HG03565 (cell line): ENCODE measurements at regions not wholly inside any gene's neighbourhood (a gene's known extent, or its start where the extent isn't known, plus 50 kb on each side); places are given as distances from the start of the nearest gene placed in this dataset.
"Not testable (repeated sequence)": the region's sequence is repeated elsewhere in the genome, so short reads cannot be mapped to it uniquely, and the experiment has no call there.

Experiments
- ATAC-seq: cut with Tn5 transposase; IDR thresholded peaks from one replicate; pipeline ENCODE4 v1.9.1; 2021; ENCODE audit warnings: mild to moderate bottlenecking, moderate library complexity; ENCODE audit not compliant: unreplicated experiment

- no peak for ATAC-seq
Measured at GRCh38 chr15:100766243-100767000, 113.2 kb upstream of the ALDH1A3 start.

- ATAC-seq, result no peak
Measured at GRCh38 chr15:100767001-100767825, 112.4 kb upstream of the ALDH1A3 start.

GRCh38 chr15:100768501-100768931 lies 111.1 kb upstream of the ALDH1A3 start:
- ATAC-seq, result no peak

- ATAC-seq, result no peak
Measured at GRCh38 chr15:100769043-100769974, 110.3 kb upstream of the ALDH1A3 start.

- no peak for ATAC-seq
Measured at GRCh38 chr15:100769975-100770340, 109.7 kb upstream of the ALDH1A3 start.

DNA sequence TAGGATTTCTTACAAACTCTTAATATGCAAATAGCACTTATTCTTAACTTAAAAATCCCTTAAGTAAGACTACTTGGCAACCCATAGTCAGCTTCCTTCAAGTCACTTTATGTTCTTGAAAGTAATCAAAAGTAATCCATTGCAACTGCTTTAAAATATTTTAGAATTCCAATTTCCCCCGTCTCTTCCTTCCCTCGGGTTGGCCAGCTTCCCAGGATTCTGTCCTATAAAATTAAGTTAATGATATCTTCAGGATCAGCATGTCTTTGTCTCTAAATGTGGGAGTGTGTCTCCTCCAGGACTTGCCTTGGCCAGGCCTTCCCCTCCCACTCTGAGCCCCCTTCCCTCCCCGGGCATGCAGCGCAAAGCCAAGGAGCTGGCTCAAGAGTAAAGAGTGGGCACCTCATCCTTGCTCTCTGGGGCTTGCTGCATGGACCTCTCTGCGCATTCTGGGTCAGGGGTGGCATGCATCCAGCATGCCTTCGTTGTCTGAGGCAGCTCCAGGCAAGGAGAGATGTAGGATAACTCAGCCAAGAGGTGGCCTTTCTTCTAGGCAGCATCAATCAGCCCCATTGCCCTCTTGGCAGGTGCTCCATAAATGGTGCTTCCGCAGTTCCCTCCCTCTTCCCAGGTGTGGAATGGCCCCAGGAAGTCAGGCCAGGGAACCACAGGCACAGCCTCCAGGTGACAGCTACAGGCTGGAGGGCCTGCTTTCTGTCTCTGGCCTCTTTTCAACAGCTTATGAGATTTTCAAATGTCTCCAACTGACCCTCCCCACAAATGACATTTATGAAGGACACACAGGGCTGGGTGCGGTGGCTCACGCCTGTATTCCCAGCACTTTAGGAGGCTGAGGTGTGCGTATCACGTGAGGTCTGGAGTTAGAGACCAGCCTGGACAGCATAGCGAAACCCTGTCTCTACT lies 108.7 kb upstream of the ALDH1A3 start:
- ATAC-seq, result no peak

DNA sequence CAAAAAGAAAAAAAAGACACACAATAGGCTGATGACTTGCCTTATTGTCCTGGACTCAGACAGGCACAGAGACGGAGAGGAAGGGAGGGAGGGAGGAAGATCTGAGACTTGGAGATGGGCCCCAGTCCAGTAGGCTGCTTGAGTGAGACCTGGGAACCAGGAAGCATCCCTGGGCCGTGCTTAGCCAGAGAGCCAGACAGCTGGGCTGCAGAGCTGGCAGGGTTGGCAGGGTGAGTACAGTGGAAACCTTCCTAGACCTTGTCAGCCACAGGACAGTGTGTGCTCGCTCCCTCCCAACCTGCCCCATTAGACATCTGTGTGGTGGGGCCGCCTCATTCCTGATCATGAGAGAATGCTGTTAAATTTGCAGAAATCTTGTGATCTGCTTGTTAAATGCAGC lies 107.9 kb upstream of the ALDH1A3 start:
- no peak for ATAC-seq

- ATAC-seq, result no peak
Measured at GRCh38 chr15:100772478-100772877, 107.2 kb upstream of the ALDH1A3 start.

GRCh38 chr15:100772892-100773520 lies 106.6 kb upstream of the ALDH1A3 start:
- no peak for ATAC-seq

- not testable (repeated sequence) for ATAC-seq
Measured at GRCh38 chr15:100774044-100774443, 105.6 kb upstream of the ALDH1A3 start.

GRCh38 chr15:100775581-100776185 lies 103.9 kb upstream of the ALDH1A3 start:
- ATAC-seq, result no peak

- no peak for ATAC-seq
Measured at GRCh38 chr15:100777821-100778220, 101.8 kb upstream of the ALDH1A3 start.

DNA sequence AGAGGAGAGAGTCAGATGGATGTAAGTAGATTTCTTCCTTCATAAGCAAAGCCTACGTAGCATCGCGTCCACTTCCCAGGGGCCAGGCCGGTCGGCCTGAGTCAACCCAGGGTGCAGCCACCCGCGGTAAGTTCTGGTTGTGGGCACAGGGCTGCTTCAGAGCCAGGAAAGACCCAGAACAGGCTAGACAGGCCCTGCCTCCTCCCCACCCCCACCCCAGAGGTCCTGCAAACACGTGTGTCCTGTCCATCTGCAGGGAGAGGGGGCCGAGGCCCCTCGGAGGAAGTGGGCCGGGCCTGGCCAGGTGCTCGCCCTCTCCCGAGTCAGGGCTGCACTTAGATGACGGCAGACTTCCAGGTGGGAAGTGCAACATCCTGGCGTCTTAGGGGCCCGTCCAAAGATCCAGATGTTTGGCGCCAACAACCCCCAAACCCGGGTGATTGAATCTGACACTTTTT lies 100.8 kb upstream of the ALDH1A3 start:
- ATAC-seq, result no peak

DNA sequence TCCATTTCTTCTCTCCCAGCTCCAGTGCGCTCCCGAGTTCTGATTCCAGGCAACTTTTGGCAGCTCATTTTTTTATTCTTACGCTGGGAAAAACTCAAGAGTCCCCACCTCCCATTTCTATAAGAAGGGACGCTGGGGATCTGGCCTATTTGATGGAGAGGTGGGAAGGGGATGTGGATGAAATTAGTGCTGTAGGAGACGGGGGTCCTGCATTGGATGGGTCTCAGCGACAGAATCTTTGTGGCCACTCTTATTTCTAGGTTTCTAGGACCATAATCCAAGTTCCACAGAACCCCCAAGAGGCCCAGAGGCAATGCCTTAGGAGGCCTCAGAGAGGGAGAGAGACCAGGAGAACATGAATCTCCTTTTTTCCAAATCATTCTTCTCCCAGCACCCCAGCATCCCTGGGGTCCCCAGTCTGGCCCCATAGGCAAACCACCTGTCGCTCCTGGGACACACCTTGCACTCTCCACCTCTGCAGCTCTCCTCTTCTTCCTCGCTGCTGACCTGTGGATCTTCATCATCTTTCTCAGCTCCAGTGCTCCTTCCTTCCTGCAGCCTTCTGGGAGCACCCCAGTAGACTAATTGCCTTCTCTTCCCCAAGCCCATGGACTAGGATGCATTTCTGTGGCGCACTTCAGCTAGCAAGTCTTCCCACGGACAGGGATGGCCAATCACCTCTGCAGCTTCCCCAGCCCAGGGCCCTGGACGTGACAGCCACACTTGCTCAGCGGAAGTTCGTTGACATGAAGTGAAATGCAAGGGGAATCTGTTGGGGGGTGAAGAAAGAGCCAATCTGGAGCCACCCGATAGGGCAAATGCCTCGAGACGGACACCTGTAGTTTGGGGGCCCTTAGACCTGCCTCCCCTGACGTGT lies 100.1 kb upstream of the ALDH1A3 start:
- no peak for ATAC-seq

DNA sequence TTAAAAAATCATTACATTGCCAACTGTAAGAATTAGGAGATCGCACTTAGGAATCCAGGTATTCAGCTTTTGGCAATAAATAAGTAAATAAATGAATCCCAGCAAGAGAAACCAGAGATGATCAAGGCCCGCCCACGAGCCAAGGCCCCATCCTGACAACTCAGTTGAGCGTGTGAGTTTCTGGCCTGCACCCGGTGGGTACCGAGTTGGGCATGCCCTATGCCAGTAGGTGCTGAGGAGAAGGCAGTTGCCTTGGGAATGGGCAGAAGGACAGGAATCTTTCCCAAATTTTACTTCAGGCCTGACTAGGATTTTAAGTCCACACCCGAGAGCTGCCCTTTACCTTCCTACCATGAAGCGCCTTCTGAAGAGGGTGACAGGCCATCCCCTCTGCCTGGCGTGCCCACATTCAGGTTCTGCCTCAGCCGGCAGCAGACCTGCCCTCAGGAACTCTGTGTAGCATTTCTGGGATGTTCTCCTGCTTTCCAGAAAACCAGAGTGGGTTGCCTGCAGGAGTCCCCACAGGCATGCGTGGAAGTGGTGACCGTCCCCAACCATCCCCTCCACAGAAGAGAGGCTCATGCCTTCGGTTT lies 99.3 kb upstream of the ALDH1A3 start:
- no peak for ATAC-seq

- no peak for ATAC-seq
Measured at GRCh38 chr15:100781061-100781960, 98.3 kb upstream of the ALDH1A3 start.
